Epithelial cell of esophagus (primary cell): ENCODE measurements at regions not wholly inside any gene's neighbourhood (a gene's known extent, or its start where the extent isn't known, plus 50 kb on each side); places are given as distances from the start of the nearest gene placed in this dataset.

Experiments
- DNase-seq: peaks from one replicate; pipeline ENCODE4 v3.0.0; 2010; ENCODE audit warnings: low read depth
- H3K4me3 ChIP-seq: 2 replicates; pipeline ENCODE4 v1.5.1; 2011; ENCODE audit warnings: mild to moderate bottlenecking, low read length, control low read depth
- CTCF ChIP-seq: IDR thresholded peaks from 2 replicates; pipeline ENCODE4 v1.5.1; 2011; ENCODE audit warnings: low read depth, mild to moderate bottlenecking, low read length, control low read depth, inconsistent platforms; ENCODE audit not compliant: insufficient read depth; ENCODE audit errors: missing control alignments

GRCh38 chr4:176981551-176981950 is 188.8 kb upstream of the VEGFC start:
- no peak overlapping the region for H3K4me3 ChIP-seq
- no peak for TF ChIP-seq CTCF
- DNase-seq: peak; percentile 45

DNA sequence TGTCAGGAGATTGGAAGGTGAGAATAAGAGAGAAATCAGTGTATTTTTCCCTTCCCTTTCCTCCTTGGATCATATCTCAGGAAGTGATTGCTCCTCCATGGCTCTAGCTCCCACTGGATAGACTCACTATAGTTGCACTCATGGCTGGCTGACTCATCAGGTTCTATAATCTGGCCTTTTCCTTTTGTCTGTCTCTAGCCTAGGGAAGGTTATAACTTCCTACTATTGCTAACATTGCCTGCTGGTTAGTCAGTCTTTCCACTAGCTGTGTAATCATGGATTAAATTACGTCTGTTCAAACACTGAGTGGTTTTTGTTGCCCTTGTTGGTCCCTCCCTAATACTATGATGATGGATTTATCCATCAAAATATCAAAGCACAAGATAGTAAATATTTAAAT is 195.5 kb upstream of the VEGFC start:
- no peak for TF ChIP-seq CTCF
- peak; percentile 96 for DNase-seq
- H3K4me3 ChIP-seq: no peak overlapping the region

- H3K4me3 ChIP-seq: no peak overlapping the region
- DNase-seq: no peak
- TF ChIP-seq CTCF: no peak
Observed at GRCh38 chr4:176989186-176989585, 196.5 kb upstream of the VEGFC start.

DNA sequence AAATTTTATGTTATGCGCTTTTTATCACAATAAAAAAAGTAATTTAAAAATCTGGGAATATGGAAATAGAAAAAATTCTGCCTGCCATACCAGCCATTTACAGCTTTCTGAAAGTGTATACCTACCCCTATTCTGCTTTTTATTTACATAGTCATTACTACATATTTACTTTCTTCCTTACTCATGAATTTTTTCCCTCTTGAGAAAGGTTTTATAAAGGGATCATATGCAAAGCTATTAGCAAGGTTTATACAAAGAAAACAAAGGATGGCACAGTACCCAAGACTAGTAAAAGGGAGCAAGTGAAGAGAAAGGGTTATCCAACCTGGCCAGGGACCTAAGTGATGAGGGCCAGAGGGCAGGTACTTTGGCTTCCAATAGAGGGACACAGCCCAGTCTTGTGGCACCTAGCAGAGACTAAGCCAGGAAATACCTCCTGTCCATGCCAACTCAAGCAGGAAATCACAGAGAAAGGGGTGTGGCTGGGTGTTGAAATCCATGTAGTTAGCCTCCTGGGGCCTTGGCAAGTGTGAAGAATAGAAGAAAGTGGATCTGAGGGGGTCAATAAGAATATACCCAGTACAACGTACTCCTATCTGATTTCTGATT is 207.3 kb upstream of the VEGFC start:
- no peak for TF ChIP-seq CTCF
- H3K4me3 ChIP-seq: no peak overlapping the region
- peak; percentile 80 for DNase-seq

DNA sequence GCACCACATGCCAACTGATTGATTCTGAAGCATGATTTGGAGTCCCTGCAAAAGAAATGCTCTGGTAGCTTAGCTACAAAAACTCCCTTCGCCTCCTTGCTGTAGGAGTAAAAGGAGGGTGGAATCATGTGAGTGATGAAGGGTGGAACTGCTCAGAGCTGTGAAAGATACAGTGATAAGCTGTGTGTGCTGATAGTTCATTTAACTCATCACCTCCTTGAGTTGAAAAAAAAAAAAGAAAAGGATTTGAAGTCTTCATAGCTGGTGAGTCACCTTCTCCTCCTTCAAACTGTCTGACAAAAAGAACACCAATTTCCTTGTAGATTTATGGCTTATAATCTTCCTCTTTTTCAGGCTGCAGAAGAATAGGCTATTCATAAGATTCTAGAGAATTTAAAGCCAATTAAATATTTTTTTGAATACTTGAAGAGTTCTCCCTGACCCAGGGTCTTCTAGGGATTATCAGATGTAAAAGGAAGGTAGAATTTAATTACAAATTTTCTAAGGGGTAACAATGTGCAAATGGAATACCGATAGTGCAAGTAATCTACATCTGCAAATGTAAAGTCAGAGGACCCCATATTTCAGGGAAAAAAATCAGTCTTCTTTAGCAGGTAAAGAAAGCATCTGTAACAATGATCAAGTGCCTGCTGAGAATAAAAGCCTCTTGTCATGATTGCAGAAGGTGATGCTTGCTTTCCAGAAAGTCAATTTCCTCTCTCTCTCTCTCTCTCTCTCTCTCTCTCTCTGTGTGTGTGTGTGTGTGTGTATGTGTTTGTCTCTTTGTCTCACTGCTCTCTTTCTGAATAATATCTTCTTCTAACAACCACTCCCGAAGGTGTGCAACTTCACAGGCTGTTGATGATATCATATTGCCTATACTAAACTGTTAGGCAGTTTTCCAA is 208.8 kb upstream of the VEGFC start:
- H3K4me3 ChIP-seq: no peak overlapping the region
- no peak for TF ChIP-seq CTCF

GRCh38 chr4:177005674-177006230 is 213.0 kb upstream of the VEGFC start:
- TF ChIP-seq CTCF: no peak
- peak; percentile 87 for DNase-seq
- H3K4me3 ChIP-seq: no peak overlapping the region

More for the DNA sequence above, 208.8 kb upstream of the VEGFC start:
- peak; percentile 68 for DNase-seq
